ENCODE measurements at regions not wholly inside any gene's neighbourhood (a gene's known extent, or its start where the extent isn't known, plus 50 kb on each side); places are given as distances from the start of the nearest gene placed in this dataset.

GRCh38 chr6:21690489-21690888 is 96.9 kb downstream of the SOX4 start:
- Histone ChIP-seq H3K9me3 (ENCODE audit: control insufficient read depth, insufficient read depth, low read length) (no peaks in the 10 kb centered on the region), H4K20me1 (ENCODE audit: control insufficient read depth, insufficient read depth, low read depth, low read length) (no peaks in the 10 kb centered on the region), H3K4me2 (ENCODE audit: low read length) (no peak overlapping the region), H3K27me3 (ENCODE audit: control insufficient read depth, low read length) (no peaks in the 10 kb centered on the region), H3K4me3 (ENCODE audit: low read length) (no peak overlapping the region), H3K9me2 (replicated peaks; ENCODE audit: control insufficient read depth, low read length) (no peaks in the 10 kb centered on the region), H3K27ac (ENCODE audit: low read depth, low read length) (no peak overlapping the region), H3K79me2 (ENCODE audit: control insufficient read depth, low read length) (no peaks in the 10 kb centered on the region), H3F3A (ENCODE audit: control insufficient read depth, insufficient read depth) (no peaks in the 10 kb centered on the region), H3K4me1 (ENCODE audit: control insufficient read depth, low read length) (no peaks in the 10 kb centered on the region), H3K36me3 (ENCODE audit: control insufficient read depth, low read length) (no peaks in the 10 kb centered on the region)
- TF ChIP-seq, protein P1, sequence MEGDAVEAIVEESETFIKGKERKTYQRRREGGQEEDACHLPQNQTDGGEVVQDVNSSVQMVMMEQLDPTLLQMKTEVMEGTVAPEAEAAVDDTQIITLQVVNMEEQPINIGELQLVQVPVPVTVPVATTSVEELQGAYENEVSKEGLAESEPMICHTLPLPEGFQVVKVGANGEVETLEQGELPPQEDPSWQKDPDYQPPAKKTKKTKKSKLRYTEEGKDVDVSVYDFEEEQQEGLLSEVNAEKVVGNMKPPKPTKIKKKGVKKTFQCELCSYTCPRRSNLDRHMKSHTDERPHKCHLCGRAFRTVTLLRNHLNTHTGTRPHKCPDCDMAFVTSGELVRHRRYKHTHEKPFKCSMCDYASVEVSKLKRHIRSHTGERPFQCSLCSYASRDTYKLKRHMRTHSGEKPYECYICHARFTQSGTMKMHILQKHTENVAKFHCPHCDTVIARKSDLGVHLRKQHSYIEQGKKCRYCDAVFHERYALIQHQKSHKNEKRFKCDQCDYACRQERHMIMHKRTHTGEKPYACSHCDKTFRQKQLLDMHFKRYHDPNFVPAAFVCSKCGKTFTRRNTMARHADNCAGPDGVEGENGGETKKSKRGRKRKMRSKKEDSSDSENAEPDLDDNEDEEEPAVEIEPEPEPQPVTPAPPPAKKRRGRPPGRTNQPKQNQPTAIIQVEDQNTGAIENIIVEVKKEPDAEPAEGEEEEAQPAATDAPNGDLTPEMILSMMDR (IDR thresholded peaks at IDR 0.05; ENCODE audit: low read depth, low read length, poor library complexity, severe bottlenecking): no peak
- no peak for TF ChIP-seq EZH2phosphoT487 (IDR thresholded peaks at IDR 0.05; ENCODE audit: borderline replicate concordance, low read length)

DNA sequence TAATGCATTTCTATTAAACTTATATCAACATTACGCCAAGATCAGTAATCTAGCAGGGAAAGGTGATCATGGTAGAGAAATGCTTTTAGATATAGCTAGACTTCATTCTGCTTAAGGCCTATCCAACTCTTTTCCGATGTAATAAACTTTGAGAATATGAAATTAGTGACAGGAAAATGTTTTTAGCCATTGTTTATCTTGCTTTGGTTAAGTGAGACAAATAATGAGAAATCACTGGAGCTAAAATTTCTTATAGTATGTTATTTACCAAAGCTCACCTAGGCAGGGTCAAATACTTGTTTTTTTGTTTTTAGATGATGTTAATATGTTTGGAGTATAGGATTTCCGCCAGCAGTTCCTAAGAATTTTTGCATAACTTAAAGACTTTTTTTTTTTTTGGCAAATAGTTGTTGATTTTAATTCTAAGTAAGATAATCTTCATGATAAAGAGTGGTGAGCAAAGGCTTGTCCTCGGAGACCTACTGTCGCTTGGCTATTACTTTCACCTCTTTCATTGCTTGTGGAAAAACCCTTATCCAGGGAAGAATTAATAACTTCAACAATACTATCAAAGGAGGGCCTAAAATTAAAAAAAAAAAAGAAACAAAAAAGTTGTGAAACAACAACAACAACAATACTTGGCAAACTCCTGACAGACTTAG is 98.3 kb downstream of the SOX4 start:
- H3K36me3 ChIP-seq (ENCODE audit: control insufficient read depth, low read length): no peaks in the 10 kb centered on the region
- no peaks in the 10 kb centered on the region for H3K27me3 ChIP-seq (ENCODE audit: control insufficient read depth, low read length)
- no peaks in the 10 kb centered on the region for H3K4me1 ChIP-seq (ENCODE audit: control insufficient read depth, low read length)
- H3F3A ChIP-seq (ENCODE audit: control insufficient read depth, insufficient read depth): no peaks in the 10 kb centered on the region
- H3K4me3 ChIP-seq (ENCODE audit: low read length): no peak overlapping the region
- TF ChIP-seq, protein P1 (IDR thresholded peaks at IDR 0.05; ENCODE audit: low read depth, low read length, poor library complexity, severe bottlenecking): no peak
- no peak for TF ChIP-seq EZH2phosphoT487 (IDR thresholded peaks at IDR 0.05; ENCODE audit: borderline replicate concordance, low read length)
- no peaks in the 10 kb centered on the region for H4K20me1 ChIP-seq (ENCODE audit: control insufficient read depth, insufficient read depth, low read depth, low read length)
- no peaks in the 10 kb centered on the region for H3K9me3 ChIP-seq (ENCODE audit: control insufficient read depth, insufficient read depth, low read length)
- H3K9me2 ChIP-seq (replicated peaks; ENCODE audit: control insufficient read depth, low read length): no peaks in the 10 kb centered on the region
- H3K4me2 ChIP-seq (ENCODE audit: low read length): no peak overlapping the region
- no peaks in the 10 kb centered on the region for H3K79me2 ChIP-seq (ENCODE audit: control insufficient read depth, low read length)
- no peak overlapping the region for H3K27ac ChIP-seq (ENCODE audit: low read depth, low read length)

- no peaks in the 10 kb centered on the region for H3K9me3 ChIP-seq (ENCODE audit: control insufficient read depth, insufficient read depth, low read length)
- no peak overlapping the region for H3K27ac ChIP-seq (ENCODE audit: low read depth, low read length)
- H3K4me1 ChIP-seq (ENCODE audit: control insufficient read depth, low read length): no peaks in the 10 kb centered on the region
- H3K36me3 ChIP-seq (ENCODE audit: control insufficient read depth, low read length): no peaks in the 10 kb centered on the region
- H3K9me2 ChIP-seq (replicated peaks; ENCODE audit: control insufficient read depth, low read length): no peaks in the 10 kb centered on the region
- no peaks in the 10 kb centered on the region for H4K20me1 ChIP-seq (ENCODE audit: control insufficient read depth, insufficient read depth, low read depth, low read length)
- H3F3A ChIP-seq (ENCODE audit: control insufficient read depth, insufficient read depth): no peaks in the 10 kb centered on the region
- no peaks in the 10 kb centered on the region for H3K27me3 ChIP-seq (ENCODE audit: control insufficient read depth, low read length)
- no peak for TF ChIP-seq EZH2phosphoT487 (IDR thresholded peaks at IDR 0.05; ENCODE audit: borderline replicate concordance, low read length)
- TF ChIP-seq, protein P1 (IDR thresholded peaks at IDR 0.05; ENCODE audit: low read depth, low read length, poor library complexity, severe bottlenecking): no peak
- H3K4me2 ChIP-seq (ENCODE audit: low read length): no peak overlapping the region
- no peak overlapping the region for H3K4me3 ChIP-seq (ENCODE audit: low read length)
- H3K79me2 ChIP-seq (ENCODE audit: control insufficient read depth, low read length): no peaks in the 10 kb centered on the region
Measured at GRCh38 chr6:21692721-21693120, 99.2 kb downstream of the SOX4 start.

Measured in DOHH2 (cell line).